GM18867 (cell line): ENCODE measurements at regions not wholly inside any gene's neighbourhood (a gene's known extent, or its start where the extent isn't known, plus 50 kb on each side); places are given as distances from the start of the nearest gene placed in this dataset.
A peak's percentile ranks its signal among the peaks of the same experiment; 100 is the strongest.

ENCODE experiments used
- ATAC-seq: cut with Tn5 transposase; IDR thresholded peaks from one replicate; pipeline ENCODE4 v1.9.1; 2021; ENCODE audit warnings: mild to moderate bottlenecking, moderate library complexity; ENCODE audit not compliant: unreplicated experiment

GRCh38 chr6:82720992-82721391 is 344.6 kb downstream of the UBE3D start:
- ATAC-seq = no peak

- ATAC-seq = no peak
Observed at GRCh38 chr6:82735790-82736189, 329.9 kb downstream of the UBE3D start.

- ATAC-seq = no peak
Observed at GRCh38 chr6:82737965-82738364, 327.7 kb downstream of the UBE3D start.

- no peak for ATAC-seq
Observed at GRCh38 chr6:82738773-82739172, 326.9 kb downstream of the UBE3D start.

GRCh38 chr6:82739303-82739702 is 326.3 kb downstream of the UBE3D start:
- ATAC-seq = no peak

- ATAC-seq = no peak
Observed at GRCh38 chr6:82740072-82740471, 325.6 kb downstream of the UBE3D start.

GRCh38 chr6:82741325-82741995 is 324.2 kb downstream of the UBE3D start:
- no peak for ATAC-seq

GRCh38 chr6:82741996-82742385 is 323.6 kb downstream of the UBE3D start:
- no peak for ATAC-seq

GRCh38 chr6:82744286-82745015 is 321.2 kb downstream of the UBE3D start:
- ATAC-seq = no peak

GRCh38 chr6:82750556-82750955 is 315.1 kb downstream of the UBE3D start:
- no peak for ATAC-seq

- ATAC-seq = no peak
Observed at GRCh38 chr6:82751718-82752117, 313.9 kb downstream of the UBE3D start.

GRCh38 chr6:82761674-82762345 is 303.8 kb downstream of the UBE3D start:
- ATAC-seq = peak; percentile 87

- no peak for ATAC-seq
Observed at GRCh38 chr6:82766476-82766875, 299.2 kb downstream of the UBE3D start.

- no peak for ATAC-seq
Observed at GRCh38 chr6:82767037-82767436, 298.6 kb downstream of the UBE3D start.

- ATAC-seq = no peak
Observed at GRCh38 chr6:82767447-82767846, 298.2 kb downstream of the UBE3D start.

- ATAC-seq = no peak
Observed at GRCh38 chr6:82772851-82773717, 292.6 kb downstream of the UBE3D start.

- no peak for ATAC-seq
Observed at GRCh38 chr6:82775361-82775760, 290.3 kb downstream of the UBE3D start.

- peak; percentile 63 for ATAC-seq
Observed at GRCh38 chr6:82775981-82776380, 289.7 kb downstream of the UBE3D start.

GRCh38 chr6:82779041-82779440 is 286.6 kb downstream of the UBE3D start:
- ATAC-seq = no peak

GRCh38 chr6:82780334-82780733 is 285.3 kb downstream of the UBE3D start:
- no peak for ATAC-seq

GRCh38 chr6:82781620-82782204 is 283.9 kb downstream of the UBE3D start:
- ATAC-seq = no peak
